Activated T-cell treated with anti-CD3 and anti-CD28 coated beads, Interleukin-2, amount 50 U/mL, for 48 hours (primary cell): ENCODE measurements at regions not wholly inside any gene's neighbourhood (a gene's known extent, or its start where the extent isn't known, plus 50 kb on each side); places are given as distances from the start of the nearest gene placed in this dataset.
"Not testable (repeated sequence)": the region's sequence is repeated elsewhere in the genome, so short reads cannot be mapped to it uniquely, and the experiment has no call there.

ENCODE experiments used
- DNase-seq, 2 experiments: peaks; one replicate each; pipeline ENCODE4 v3.0.0-alpha.2; 2020

- DNase-seq = not testable (repeated sequence)
These were observed 181.4 kb downstream of the TEX29 start for GRCh38 chr13:111501596-111502535.

- no peak for DNase-seq
These were observed 182.5 kb downstream of the TEX29 start for GRCh38 chr13:111502957-111503356.

GRCh38 chr13:111503376-111503775, 182.9 kb downstream of the TEX29 start:
- DNase-seq = no peak

GRCh38 chr13:111503905-111504695, 183.7 kb downstream of the TEX29 start:
- no peak for DNase-seq

GRCh38 chr13:111505175-111505777, 184.8 kb downstream of the TEX29 start:
- DNase-seq = no peak

- DNase-seq = no peak
These were observed 185.7 kb downstream of the TEX29 start for GRCh38 chr13:111506125-111506524.

- DNase-seq = no peak
These were observed 186.2 kb downstream of the TEX29 start for GRCh38 chr13:111506621-111507020.

GRCh38 chr13:111508164-111508870, 187.9 kb downstream of the TEX29 start:
- DNase-seq = no peak

GRCh38 chr13:111508902-111509509, 188.6 kb downstream of the TEX29 start:
- DNase-seq = no peak

GRCh38 chr13:111510502-111511218, 190.2 kb downstream of the TEX29 start:
- DNase-seq = no peak

GRCh38 chr13:111511219-111511732, 190.8 kb downstream of the TEX29 start:
- no peak for DNase-seq

- DNase-seq = no peak
These were observed 191.5 kb downstream of the TEX29 start for GRCh38 chr13:111511805-111512504.

- DNase-seq = no peak
These were observed 192.3 kb downstream of the TEX29 start for GRCh38 chr13:111512707-111513106.

- no peak for DNase-seq
These were observed 193.5 kb downstream of the TEX29 start for GRCh38 chr13:111513766-111514609.

- DNase-seq = no peak
These were observed 194.3 kb downstream of the TEX29 start for GRCh38 chr13:111514610-111515306.

GRCh38 chr13:111515307-111515617, 194.8 kb downstream of the TEX29 start:
- no peak for DNase-seq

GRCh38 chr13:111515635-111516034, 195.2 kb downstream of the TEX29 start:
- no peak for DNase-seq

GRCh38 chr13:111516712-111517640, 196.5 kb downstream of the TEX29 start:
- no peak for DNase-seq
